ENCODE measurements at regions not wholly inside any gene's neighbourhood (a gene's known extent, or its start where the extent isn't known, plus 50 kb on each side); places are given as distances from the start of the nearest gene placed in this dataset.

- peak; percentile 87 for DNase-seq (ENCODE audit: low spot score)
- CTCF ChIA-PET: no interaction called here
- POLR2A ChIA-PET (ENCODE audit: low non-redundant PET): no interaction called here
- Histone ChIP-seq H3K27ac (ENCODE audit: low read depth, low read length, poor library complexity, severe bottlenecking) (no peak overlapping the region), H3K36me3 (ENCODE audit: insufficient read depth, low read length, poor library complexity, severe bottlenecking) (no peaks in the 10 kb centered on the region), H3K9me3 (ENCODE audit: low read depth, low read length, poor library complexity, severe bottlenecking) (no peaks in the 10 kb centered on the region), H3K4me1 (ENCODE audit: insufficient read depth, low read length, poor library complexity, severe bottlenecking) (peaks cover 15% of the 10 kb centered on the region), H3K4me3 (ENCODE audit: low read depth, low read length, poor library complexity, severe bottlenecking) (no peak overlapping the region), H3K27me3 (replicated peaks; ENCODE audit: insufficient read depth, low read depth, low read length, poor library complexity) (no peaks in the 10 kb centered on the region)
- intact Hi-C loops (cut with micrococcal nuclease; ENCODE audit: unreplicated experiment): no loop called here
- TF ChIP-seq CTCF (conservative IDR thresholded peaks at IDR 0.05; ENCODE audit: low read depth, low read length): no peak
- no peak for TF ChIP-seq EZH2 (IDR thresholded peaks at IDR 0.05; ENCODE audit: borderline replicate concordance, low read depth, low read length, poor library complexity, severe bottlenecking)
- BruUV-seq (replicated peaks): no TSS peak
Observed at GRCh38 chr13:84654654-84655275, 772.5 kb upstream of the SLITRK1 start.

- Histone ChIP-seq H3K4me3 (ENCODE audit: low read depth, low read length, poor library complexity, severe bottlenecking) (no peak overlapping the region), H3K27me3 (replicated peaks; ENCODE audit: insufficient read depth, low read depth, low read length, poor library complexity) (no peaks in the 10 kb centered on the region), H3K36me3 (ENCODE audit: insufficient read depth, low read length, poor library complexity, severe bottlenecking) (no peaks in the 10 kb centered on the region), H3K9me3 (ENCODE audit: low read depth, low read length, poor library complexity, severe bottlenecking) (no peaks in the 10 kb centered on the region), H3K4me1 (ENCODE audit: insufficient read depth, low read length, poor library complexity, severe bottlenecking) (peaks cover 16% of the 10 kb centered on the region), H3K27ac (ENCODE audit: low read depth, low read length, poor library complexity, severe bottlenecking) (no peak overlapping the region)
- ChIA-PET CTCF (no interaction called here), POLR2A (ENCODE audit: low non-redundant PET) (no interaction called here)
- TF ChIP-seq EZH2 (IDR thresholded peaks at IDR 0.05; ENCODE audit: borderline replicate concordance, low read depth, low read length, poor library complexity, severe bottlenecking): no peak
- TF ChIP-seq CTCF (conservative IDR thresholded peaks at IDR 0.05; ENCODE audit: low read depth, low read length): no peak
- DNase-seq (ENCODE audit: low spot score): no peak
- intact Hi-C loops (cut with micrococcal nuclease; ENCODE audit: unreplicated experiment): no loop called here
- no TSS peak for BruUV-seq (replicated peaks)
Observed at GRCh38 chr13:84653915-84654534, 771.8 kb upstream of the SLITRK1 start.

GRCh38 chr13:84651705-84652104 is 769.4 kb upstream of the SLITRK1 start:
- CTCF ChIA-PET: no interaction called here
- BruUV-seq (replicated peaks): no TSS peak
- TF ChIP-seq EZH2 (IDR thresholded peaks at IDR 0.05; ENCODE audit: borderline replicate concordance, low read depth, low read length, poor library complexity, severe bottlenecking) (no peak), CTCF (conservative IDR thresholded peaks at IDR 0.05; ENCODE audit: low read depth, low read length) (no peak)

More at GRCh38 chr13:84651705-84652104, 769.4 kb upstream of the SLITRK1 start:
- intact Hi-C loops (cut with micrococcal nuclease; ENCODE audit: unreplicated experiment): no loop called here
- Histone ChIP-seq H3K4me1 (ENCODE audit: insufficient read depth, low read length, poor library complexity, severe bottlenecking) (peaks cover 19% of the 10 kb centered on the region), H3K4me3 (ENCODE audit: low read depth, low read length, poor library complexity, severe bottlenecking) (no peak overlapping the region), H3K27me3 (replicated peaks; ENCODE audit: insufficient read depth, low read depth, low read length, poor library complexity) (no peaks in the 10 kb centered on the region), H3K27ac (ENCODE audit: low read depth, low read length, poor library complexity, severe bottlenecking) (no peak overlapping the region), H3K36me3 (ENCODE audit: insufficient read depth, low read length, poor library complexity, severe bottlenecking) (no peaks in the 10 kb centered on the region), H3K9me3 (ENCODE audit: low read depth, low read length, poor library complexity, severe bottlenecking) (no peaks in the 10 kb centered on the region)
- DNase-seq (ENCODE audit: low spot score): no peak
- POLR2A ChIA-PET (ENCODE audit: low non-redundant PET): no interaction called here
